A549 (cell line): ENCODE measurements at regions not wholly inside any gene's neighbourhood (a gene's known extent, or its start where the extent isn't known, plus 50 kb on each side); places are given as distances from the start of the nearest gene placed in this dataset.

Experiments used
- CEBPB ChIP-seq, 2 experiments: fragments of >200 bp in 1 of 2; sonication (Bioruptor Twin) in 1 of 2; formaldehyde crosslinking in 1 of 2; IDR thresholded peaks; 2 replicates each; pipeline ENCODE4 v1.6.1; 2012 to 2016
- CHD2 ChIP-seq: fragments of 150-350 bp; IDR thresholded peaks from 2 replicates; pipeline ENCODE4 v1.6.1; 2014; ENCODE audit warnings: low read length; ENCODE audit not compliant: partially characterized antibody
- CTCF ChIP-seq: fragments of >200 bp; sonication (Bioruptor Twin); formaldehyde crosslinking; IDR thresholded peaks from 3 replicates; pipeline ENCODE4 v1.5.1; 2016
- EP300 ChIP-seq, 2 experiments: fragments of >200 bp; sonication (Bioruptor Twin); formaldehyde crosslinking; IDR thresholded peaks; 2 replicates in 1 of 2; 3 replicates in 1 of 2; pipeline ENCODE4 v1.6.1; 2016 to 2017
- POLR2A ChIP-seq: IDR thresholded peaks from 2 replicates; pipeline ENCODE4 v1.6.1; 2012; ENCODE audit warnings: mild to moderate bottlenecking, low read length
- REST ChIP-seq: fragments of 200-600 bp; sonication (generic); IDR thresholded peaks from 2 replicates; pipeline ENCODE4 v1.6.1; 2016; ENCODE audit warnings: antibody characterized with exemption, mild to moderate bottlenecking, moderate library complexity
- TFCP2L1 ChIP-seq: fragments of 250-450 bp; sonication (Bioruptor Pico); IDR thresholded peaks from 2 replicates; pipeline ENCODE4 v1.5.0; 2021; ENCODE audit warnings: mild to moderate bottlenecking

- TF ChIP-seq TFCP2L1 (CRISPR knock-in tag) (no peak), POLR2A (no peak), CTCF (no peak), REST (no peak), CEBPB (IDR thresholded peaks at IDR 0.05) (no peak), EP300 (IDR thresholded peaks at IDR 0.05) (no peak), CHD2 (no peak)
Measured at GRCh38 chr4:152243206-152243605, 292.7 kb downstream of the FBXW7 start.
